Hippocampal formation (tissue), 2 donors: ENCODE measurements at regions not wholly inside any gene's neighbourhood (a gene's known extent, or its start where the extent isn't known, plus 50 kb on each side); places are given as distances from the start of the nearest gene placed in this dataset.

ENCODE experiments used
- DNase-seq, 2 donors: peaks; one replicate each; lab custom pipeline; 2025; lab: John Stamatoyannopoulos, UW

GRCh38 chr1:113219828-113220227, 146.8 kb downstream of the LRIG2 start:
- DNase-seq, result no peak

- DNase-seq, result no peak
Observed at GRCh38 chr1:113223040-113223439, 150.0 kb downstream of the LRIG2 start.

DNA sequence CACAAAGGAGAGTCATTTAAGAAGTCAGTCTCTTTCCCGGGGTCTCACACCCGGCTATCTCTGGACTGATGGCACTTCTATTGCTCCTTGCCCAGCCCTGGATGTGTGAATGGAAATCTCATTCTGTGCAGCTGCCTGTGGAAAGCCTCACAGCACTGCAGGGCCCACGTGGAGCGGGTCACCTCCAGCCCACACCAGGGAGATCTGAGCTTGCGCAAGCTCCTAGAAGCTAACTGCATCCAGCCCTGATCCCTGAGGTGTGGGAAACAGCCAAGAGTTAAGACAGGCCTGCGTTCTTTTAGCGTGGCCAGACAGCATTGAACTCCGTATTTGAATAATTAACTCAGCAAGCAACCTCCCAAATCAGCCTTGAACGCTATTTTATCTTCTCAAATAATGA, 150.5 kb downstream of the LRIG2 start:
- no peak for DNase-seq

DNA sequence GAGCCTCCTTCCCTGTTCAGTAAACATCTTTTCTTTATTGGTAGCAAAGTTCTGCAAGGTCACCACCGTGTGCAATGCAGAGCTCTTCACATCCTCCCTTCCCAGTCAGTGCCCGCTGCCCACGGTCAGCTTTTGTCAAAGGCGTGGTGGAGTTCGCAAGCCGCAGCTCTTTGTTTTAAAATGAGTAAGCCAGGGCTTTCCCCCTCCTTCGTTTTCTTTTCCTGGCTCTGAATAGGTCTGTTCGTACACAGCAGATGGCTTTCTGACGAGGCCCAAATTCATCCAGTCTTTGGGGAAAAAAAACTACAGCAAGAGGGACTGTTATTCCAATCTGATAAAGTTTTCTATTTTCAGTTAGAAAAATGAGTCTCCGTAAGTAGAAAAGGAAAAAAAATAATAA, 153.2 kb downstream of the LRIG2 start:
- peak in 1 of 2 donors; percentile 33 for DNase-seq

GRCh38 chr1:113231866-113232265, 158.4 kb upstream of the MAGI3 start:
- no peak for DNase-seq

DNA sequence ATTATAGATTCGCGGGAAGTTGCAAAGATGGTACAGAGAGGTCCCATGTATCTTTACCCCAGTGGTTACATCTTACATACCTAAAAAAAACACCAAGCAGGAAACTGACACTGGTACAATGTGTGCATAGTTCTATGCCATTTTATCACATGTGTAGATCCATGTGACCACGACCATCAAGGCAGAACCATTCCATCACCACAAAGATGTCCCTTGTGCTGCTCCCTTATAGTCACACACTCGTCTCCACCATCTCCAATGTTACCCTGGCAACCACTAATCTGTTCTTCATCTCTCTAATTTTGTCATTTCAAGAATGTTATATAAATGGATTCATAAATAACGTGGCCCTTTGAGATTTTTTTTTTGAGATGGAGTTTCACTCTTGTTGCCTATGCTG, 156.9 kb upstream of the MAGI3 start:
- no peak for DNase-seq

DNA sequence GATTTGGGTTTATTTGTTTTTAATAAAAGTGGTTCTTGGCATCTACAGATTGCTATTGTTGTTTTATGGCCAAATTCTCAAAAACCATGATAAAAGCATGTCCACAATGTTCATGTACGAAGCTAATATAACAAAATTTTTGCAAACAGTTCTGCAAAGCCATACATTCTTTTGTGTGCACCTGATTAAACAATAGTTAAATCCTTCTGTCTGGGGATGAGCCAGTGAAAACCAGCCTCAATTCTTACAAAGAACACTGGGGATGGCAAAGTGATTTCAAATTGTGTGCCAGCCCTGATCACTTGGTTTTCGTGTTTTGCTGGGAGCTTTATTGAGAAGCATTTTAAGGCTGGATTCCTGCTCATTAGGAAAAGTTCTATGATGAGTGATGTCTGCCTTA, 149.1 kb upstream of the MAGI3 start:
- no peak for DNase-seq

- DNase-seq, result no peak
Observed at GRCh38 chr1:113242481-113242880, 147.8 kb upstream of the MAGI3 start.

DNA sequence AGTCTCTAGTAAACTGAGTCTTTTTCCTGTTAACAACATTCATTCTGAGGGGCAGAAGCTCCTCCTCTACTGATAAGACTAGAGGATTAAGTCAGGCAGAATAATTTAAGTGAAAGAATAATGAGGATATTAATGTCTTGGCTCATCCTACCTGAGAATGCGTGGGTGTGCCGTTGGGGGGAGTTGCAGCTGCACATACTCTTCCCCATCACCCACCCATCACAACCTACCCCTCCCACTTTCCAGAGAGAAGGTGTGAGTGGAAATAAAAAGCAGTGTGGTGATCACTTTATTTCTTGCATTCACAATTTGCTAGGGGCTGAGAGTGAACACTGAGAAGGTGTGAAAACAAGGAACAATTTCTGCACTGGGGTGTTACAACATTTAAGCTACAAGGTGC, 146.8 kb upstream of the MAGI3 start:
- DNase-seq, result no peak

DNA sequence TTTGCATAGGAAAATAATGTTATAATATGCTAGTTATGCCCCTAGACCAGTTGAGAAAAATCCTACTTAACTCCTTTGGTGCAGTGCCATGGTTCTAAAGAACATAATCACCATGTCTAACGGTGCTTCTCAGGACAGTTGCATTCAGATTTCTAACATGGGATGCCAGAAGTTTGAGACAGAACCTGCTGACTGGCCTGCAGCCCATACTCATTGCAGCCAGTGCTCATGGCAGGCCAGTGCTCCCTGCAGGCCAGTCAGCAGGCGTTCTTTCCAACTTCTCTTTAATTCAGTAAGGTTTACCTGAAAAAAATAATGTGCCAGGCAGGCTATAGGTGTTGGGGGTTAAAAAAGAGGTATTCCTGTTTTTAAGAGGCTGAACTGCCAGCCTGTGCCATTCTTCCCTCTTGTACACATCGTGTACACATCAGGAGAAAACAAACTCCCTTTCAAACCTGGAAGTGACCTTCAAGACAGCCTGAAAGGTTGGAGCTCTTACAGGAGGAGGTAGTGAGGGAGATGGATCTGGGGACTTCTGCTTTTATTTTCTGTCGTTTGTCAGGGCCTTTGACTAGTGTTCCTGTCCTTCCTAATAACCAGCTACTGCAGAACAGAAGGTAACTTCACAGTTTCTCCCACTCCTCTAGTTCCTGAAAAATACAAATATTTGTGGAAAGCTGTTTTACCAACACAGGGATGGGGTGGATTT, 146.0 kb upstream of the MAGI3 start:
- DNase-seq, result no peak

GRCh38 chr1:113245252-113245651, 145.1 kb upstream of the MAGI3 start:
- DNase-seq, result no peak

- no peak for DNase-seq
Observed at GRCh38 chr1:113246929-113247328, 143.4 kb upstream of the MAGI3 start.

DNA sequence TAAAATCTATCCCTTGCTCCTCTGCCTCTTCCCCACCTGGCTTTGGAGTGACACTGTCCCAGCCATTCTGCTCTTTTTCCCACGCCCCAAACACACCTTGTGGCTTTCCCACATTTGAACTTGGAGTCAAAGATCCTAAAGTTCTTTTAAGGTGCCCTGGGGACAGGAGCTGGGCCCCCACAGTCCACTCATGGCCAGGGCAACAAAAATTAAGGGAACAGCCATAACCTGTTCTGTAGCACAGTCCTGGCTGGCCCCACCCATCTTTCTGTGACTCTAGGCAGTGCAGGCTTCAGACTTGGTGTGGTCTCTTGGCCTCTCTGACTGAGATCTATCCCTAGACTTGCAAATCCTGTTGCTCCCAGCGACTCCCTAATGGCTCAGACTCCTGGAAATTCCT, 143.0 kb upstream of the MAGI3 start:
- no peak for DNase-seq

- DNase-seq, result no peak
Observed at GRCh38 chr1:113247782-113248181, 142.5 kb upstream of the MAGI3 start.

GRCh38 chr1:113248494-113248893, 141.8 kb upstream of the MAGI3 start:
- DNase-seq, result no peak

- no peak for DNase-seq
Observed at GRCh38 chr1:113250161-113250560, 140.2 kb upstream of the MAGI3 start.

GRCh38 chr1:113252166-113252565, 138.1 kb upstream of the MAGI3 start:
- no peak for DNase-seq

GRCh38 chr1:113253187-113253586, 137.1 kb upstream of the MAGI3 start:
- DNase-seq, result no peak

- DNase-seq, result no peak
Observed at GRCh38 chr1:113253590-113253989, 136.7 kb upstream of the MAGI3 start.

DNA sequence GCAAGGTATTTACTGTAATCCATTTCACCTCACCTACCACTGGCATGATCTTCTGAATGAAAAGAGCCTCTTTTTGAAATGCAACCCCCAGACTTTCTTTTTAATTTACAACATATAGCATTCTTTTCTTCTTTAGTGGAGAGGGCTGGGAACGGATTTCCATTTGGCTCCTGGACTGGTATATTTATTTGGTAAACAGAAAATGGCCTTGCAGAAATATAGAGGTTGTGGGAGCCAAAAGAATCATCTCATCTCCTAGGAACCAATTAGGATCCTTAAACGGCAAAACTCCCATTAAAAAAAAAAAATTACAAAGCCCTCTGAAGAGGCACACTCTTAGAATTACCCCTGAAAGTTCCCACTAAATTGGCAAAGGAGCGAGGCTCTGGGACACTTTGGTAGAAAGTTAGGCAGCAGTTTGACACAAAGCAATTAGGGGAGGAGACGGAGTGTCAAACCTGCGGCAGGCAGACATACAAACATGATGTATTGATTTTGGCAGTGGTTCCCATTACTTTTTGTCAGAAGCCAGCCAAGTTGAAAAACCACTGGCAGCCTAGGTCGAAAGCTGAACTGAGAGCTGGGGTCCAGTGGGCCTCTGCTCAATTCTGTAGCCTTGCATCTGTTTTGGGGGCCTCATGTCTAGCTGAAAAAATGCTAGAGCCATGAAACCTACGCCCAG, 135.1 kb upstream of the MAGI3 start:
- DNase-seq, result no peak

- no peak for DNase-seq
Observed at GRCh38 chr1:113255720-113256347, 134.5 kb upstream of the MAGI3 start.

DNA sequence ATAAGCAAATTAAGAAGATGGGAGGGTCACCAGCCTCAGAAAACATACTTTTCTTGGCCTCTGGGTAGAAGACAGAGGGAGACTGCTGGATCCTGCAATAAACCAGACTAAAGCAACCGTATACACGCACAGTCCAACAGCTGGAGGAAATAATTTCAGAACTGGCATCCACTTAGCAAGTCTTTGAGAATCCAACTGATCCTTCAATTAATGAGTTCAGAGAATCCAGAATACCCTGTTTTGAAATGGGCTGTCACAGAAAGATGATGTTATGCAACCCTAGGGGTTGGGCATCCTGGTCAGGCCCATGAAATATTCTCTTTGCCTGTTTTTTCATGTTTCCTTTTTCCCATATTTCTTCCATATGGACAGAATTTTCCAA, 134.0 kb upstream of the MAGI3 start:
- DNase-seq, result no peak

DNA sequence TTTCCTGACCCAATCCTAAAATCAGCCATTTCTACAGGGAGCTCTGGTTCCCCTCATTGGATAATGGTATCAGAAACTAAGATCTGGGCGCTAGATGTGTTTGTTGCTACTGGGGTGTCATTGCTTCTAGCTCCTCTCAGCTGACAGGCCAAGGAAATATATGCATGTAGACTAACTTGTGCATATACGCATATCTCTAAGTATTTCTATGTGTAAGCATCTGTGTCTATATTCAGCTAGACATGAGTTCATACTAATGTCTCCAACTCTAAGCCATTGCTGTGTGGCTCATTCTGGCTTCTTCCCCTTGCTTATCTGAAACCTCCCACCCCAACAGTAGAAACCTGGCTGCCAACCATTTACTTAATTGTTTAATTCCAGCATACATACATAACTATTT, 130.3 kb upstream of the MAGI3 start:
- DNase-seq, result no peak
